ENCODE measurements at regions not wholly inside any gene's neighbourhood (a gene's known extent, or its start where the extent isn't known, plus 50 kb on each side); places are given as distances from the start of the nearest gene placed in this dataset.
"Not testable (repeated sequence)": the region's sequence is repeated elsewhere in the genome, so short reads cannot be mapped to it uniquely, and the experiment has no call there.

DNA sequence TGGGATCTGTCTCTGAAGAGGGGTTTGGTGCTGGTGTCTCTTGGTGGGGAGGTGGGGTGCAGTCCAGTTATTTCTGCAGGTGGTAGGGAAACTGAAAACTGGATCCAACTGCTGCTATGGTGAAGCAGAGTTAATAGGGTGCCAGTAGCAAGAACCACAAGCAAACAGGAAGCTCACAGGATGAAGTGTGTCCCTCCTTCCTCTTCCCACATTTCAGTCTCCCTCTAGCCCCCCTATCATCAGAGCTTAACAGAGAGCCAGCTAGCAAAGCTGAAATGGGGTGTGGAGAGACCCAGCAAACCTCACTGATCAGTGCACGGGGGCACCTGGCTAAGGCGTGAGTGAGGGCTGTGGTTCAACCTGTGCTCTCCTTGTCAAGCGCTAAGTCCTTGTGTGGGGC is 69.1 kb upstream of the C12orf71 start:
- TF ChIP-seq, protein P1, sequence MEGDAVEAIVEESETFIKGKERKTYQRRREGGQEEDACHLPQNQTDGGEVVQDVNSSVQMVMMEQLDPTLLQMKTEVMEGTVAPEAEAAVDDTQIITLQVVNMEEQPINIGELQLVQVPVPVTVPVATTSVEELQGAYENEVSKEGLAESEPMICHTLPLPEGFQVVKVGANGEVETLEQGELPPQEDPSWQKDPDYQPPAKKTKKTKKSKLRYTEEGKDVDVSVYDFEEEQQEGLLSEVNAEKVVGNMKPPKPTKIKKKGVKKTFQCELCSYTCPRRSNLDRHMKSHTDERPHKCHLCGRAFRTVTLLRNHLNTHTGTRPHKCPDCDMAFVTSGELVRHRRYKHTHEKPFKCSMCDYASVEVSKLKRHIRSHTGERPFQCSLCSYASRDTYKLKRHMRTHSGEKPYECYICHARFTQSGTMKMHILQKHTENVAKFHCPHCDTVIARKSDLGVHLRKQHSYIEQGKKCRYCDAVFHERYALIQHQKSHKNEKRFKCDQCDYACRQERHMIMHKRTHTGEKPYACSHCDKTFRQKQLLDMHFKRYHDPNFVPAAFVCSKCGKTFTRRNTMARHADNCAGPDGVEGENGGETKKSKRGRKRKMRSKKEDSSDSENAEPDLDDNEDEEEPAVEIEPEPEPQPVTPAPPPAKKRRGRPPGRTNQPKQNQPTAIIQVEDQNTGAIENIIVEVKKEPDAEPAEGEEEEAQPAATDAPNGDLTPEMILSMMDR (IDR thresholded peaks at IDR 0.05; ENCODE audit: low read depth, low read length): no peak
- no peak for DNase-seq (ENCODE audit: extremely low read depth, low read depth)

DNA sequence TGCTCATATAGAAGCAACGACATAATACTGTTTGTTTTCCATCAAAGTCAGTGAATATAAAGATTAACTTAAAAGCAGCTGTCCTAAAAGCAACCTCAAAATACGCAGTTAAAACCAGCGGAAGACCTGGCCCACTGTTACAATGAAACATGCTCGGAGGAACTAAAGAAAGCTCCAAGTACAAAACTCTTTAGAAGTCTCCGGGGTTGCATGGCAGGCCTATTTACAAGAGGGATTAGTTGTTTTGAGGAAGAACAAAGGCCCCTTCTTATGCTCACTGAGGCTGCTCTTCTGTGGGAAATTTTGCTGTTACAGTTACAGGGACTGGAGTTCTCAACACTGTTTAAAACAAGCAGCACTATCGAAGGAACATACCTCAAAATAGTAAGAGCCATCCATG is 75.9 kb upstream of the C12orf71 start:
- TF ChIP-seq, protein P1 (IDR thresholded peaks at IDR 0.05; ENCODE audit: low read depth, low read length): no peak
- DNase-seq (ENCODE audit: extremely low read depth, low read depth): no peak

- TF ChIP-seq, protein P1 (IDR thresholded peaks at IDR 0.05; ENCODE audit: low read depth, low read length): no peak
- DNase-seq (ENCODE audit: extremely low read depth, low read depth): no peak
Measured at GRCh38 chr12:27161458-27162228, 79.3 kb upstream of the C12orf71 start.

DNA sequence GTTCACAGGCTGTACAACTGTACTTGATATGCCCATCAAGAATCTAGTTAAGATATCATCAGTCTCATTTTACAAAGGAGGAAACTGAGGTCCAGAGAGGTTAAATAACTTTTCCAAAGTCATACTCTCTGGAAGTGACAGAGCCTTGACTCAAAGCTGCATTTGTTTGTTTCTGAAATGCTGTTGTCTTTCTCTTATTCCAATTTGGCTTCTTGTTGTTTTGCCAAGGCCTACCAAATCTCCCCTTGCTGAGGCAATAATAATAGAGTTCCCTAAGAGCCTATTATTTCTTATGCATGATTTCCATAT is 79.8 kb upstream of the C12orf71 start:
- no peak for DNase-seq (ENCODE audit: extremely low read depth, low read depth)
- TF ChIP-seq, protein P1 (IDR thresholded peaks at IDR 0.05; ENCODE audit: low read depth, low read length): no peak

DNA sequence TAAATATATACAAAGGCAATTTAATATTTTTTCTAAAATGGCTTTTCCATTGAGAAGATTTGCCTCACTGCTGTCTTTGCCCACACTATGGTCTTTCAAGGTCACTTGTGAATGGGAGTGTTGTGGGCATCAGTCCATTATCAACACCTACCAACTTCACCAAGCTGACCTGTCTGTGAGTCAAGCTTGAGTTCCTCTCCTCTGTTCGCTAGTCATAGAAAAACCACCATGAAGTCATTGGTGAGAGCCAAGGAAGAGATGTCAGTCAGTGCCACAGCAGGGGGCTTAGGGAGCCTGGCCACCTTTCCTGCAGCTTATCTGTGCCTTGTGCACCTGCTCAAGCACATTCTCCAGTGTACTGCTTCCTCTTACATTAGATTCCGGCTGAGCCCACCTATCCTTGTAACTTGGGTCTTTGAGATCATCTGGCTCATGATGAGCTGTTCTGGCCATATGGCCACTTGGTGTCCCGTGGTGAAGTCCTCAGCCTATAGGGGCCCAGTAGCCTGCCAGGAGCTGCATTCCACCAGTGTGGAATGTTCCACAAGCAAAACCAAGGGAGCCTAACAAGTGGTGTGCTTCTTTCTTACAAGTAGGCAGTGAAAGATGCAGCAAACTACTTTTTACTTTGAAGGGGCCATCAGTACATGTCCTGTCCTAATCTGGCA is 80.8 kb upstream of the C12orf71 start:
- TF ChIP-seq, protein P1 (IDR thresholded peaks at IDR 0.05; ENCODE audit: low read depth, low read length): no peak
- no peak for DNase-seq (ENCODE audit: extremely low read depth, low read depth)

GRCh38 chr12:27163894-27164293 is 80.2 kb upstream of the STK38L start:
- TF ChIP-seq, protein P1 (IDR thresholded peaks at IDR 0.05; ENCODE audit: low read depth, low read length): no peak
- no peak for DNase-seq (ENCODE audit: extremely low read depth, low read depth)

DNA sequence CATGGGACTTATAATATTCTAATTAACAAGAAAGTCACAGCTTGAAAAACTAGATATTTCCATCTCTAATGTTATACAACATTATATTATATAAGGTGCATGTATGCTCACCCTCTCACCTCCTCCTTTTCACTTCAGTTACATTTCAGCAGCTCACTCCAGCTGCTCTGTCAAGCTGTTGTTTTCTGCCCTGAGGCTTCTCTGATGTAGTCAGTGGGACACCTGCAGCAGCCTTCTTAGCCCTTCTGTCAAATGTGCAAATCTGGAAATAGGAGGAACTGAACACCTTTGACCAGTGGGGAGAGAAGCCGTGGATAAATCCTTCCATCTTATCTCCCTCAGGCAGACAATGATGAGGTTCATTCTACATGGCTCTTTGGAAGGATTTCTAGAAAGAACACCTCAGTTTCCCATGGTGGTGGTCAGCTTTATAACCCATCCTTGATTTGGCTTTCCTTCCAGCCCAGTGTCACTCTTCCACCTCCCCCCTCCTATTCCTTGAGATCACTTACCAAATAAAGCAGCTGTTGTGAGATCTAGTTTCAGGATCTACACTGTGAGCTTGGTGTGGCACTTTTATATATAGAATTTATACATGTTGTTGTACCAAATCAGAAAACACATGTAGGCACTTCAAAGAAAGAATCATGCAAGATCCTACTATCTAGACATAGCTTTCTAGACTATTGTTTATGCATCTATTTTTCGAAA is 79.6 kb upstream of the STK38L start:
- TF ChIP-seq, protein P1 (IDR thresholded peaks at IDR 0.05; ENCODE audit: low read depth, low read length): no peak
- DNase-seq (ENCODE audit: extremely low read depth, low read depth): no peak

DNA sequence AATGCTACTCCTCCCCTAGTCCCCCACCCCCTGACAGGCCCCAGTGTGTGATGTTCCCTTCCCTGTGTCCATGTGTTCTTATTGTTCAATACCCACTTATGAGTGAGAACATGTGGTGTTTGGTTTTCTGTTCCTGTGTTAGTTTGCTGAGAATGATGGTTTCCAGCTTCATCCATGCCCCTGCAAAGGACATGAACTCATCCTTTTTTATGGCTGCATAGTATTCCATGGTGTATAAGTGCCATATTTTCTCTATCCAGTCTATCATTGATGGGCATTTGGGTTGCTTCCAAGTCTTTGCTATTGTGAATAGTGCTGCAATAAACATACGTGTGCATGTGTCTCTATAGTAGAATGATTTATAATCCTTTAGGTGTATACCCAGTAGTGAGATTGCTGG is 78.1 kb upstream of the STK38L start:
- not testable (repeated sequence) for DNase-seq (ENCODE audit: extremely low read depth, low read depth)

DNA sequence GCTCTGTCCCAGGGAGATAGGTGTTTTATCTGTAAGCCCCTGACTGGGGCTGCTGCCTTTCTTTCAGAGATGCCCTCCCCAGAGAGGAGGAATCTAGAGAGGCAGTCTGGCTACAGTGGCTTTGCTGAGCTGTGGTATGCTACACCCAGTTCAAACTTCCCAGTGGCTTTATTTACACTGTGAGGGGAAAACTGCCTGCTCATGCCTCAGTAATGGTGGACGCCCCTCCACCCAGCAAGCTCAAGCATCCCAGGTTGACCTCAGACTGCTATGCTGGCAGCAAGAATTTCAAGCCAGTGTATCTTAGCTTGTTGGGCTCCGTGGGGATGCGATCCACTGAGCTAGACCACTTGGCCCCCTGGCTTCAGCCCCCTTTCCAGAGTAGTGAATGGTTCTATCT is 72.6 kb upstream of the STK38L start:
- DNase-seq (ENCODE audit: extremely low read depth, low read depth): not testable (repeated sequence)
